K562 (cell line): ENCODE measurements at regions not wholly inside any gene's neighbourhood (a gene's known extent, or its start where the extent isn't known, plus 50 kb on each side); places are given as distances from the start of the nearest gene placed in this dataset.

Experiments used
- ATAC-seq: fragments of 200-7000 bp; cut with Tn5 transposase; 3 replicates; pipeline ENCODE4 v1.9.1; 2020; ENCODE audit warnings: moderate library complexity
- BruUV-seq: library from RNA; stranded (reverse); fragments of 400-500 nt; replicated peaks from 2 replicates; lab custom pipeline; 2021; lab: Mats Ljungman, UMichigan
- CTCF ChIA-PET: fragments of 300-600 bp; formaldehyde crosslinking; extraction: SDS; loops from one replicate; lab custom pipeline; 2021; ENCODE audit warnings: low intra/inter-chr PET ratio; lab: Yijun Ruan, JAX
- POLR2A ChIA-PET: fragments of 300-600, 350-650 bp; sonication (Branson Sonifier 250); formaldehyde crosslinking; extraction: SDS; loops from one replicate; lab custom pipeline; 2021; ENCODE audit warnings: antibody characterized with exemption, inconsistent platforms; lab: Yijun Ruan, JAX
- DNase-seq, 4 experiments: peaks; one replicate each; pipeline versions ENCODE4 v3.0.0 to v3.0.0-alpha.2; 2011 to 2018; ENCODE audit warnings: low spot score in 3 of 4, mixed read lengths in 3 of 4; ENCODE audit errors: extremely low read depth in 1 of 4
- FAIRE-seq: peaks from 2 replicates; lab custom pipeline; 2011; peaks lifted over from hg19 to GRCh38; lab: Jason Lieb, UNC
- H2AFZ ChIP-seq: 2 replicates; pipeline ENCODE4 v1.6.0; 2011; ENCODE audit warnings: low read depth, low read length, control low read depth, inconsistent platforms
- H3K27ac ChIP-seq: fragments of 200-600 bp; 3 replicates; pipeline ENCODE4 v1.8.0; 2011; ENCODE audit warnings: low read depth, mild to moderate bottlenecking, control low read depth, inconsistent platforms, low read length, moderate library complexity, mixed read lengths; ENCODE audit errors: extremely low read depth
- H3K27me3 ChIP-seq, 2 experiments: fragments of 300-600 bp in 1 of 2; 2 replicates in 1 of 2; 3 replicates in 1 of 2; pipeline versions ENCODE4 v1.6.0 to v1.8.0; 2011; ENCODE audit warnings: inconsistent platforms in 2 of 2, low read length in 2 of 2, mild to moderate bottlenecking in 1 of 2, mixed read lengths in 1 of 2, moderate library complexity in 1 of 2; ENCODE audit not compliant: control insufficient read depth in 2 of 2, insufficient read depth in 2 of 2
- H3K36me3 ChIP-seq: fragments of 300-600 bp; 3 replicates; pipeline ENCODE4 v1.8.0; 2011; ENCODE audit warnings: mild to moderate bottlenecking, low read length, inconsistent platforms; ENCODE audit not compliant: control insufficient read depth, insufficient read depth
- H3K4me1 ChIP-seq, 2 experiments: fragments of 200-600 bp in 1 of 2; replicated peaks in 1 of 2; 2 replicates in 1 of 2; 3 replicates in 1 of 2; pipeline versions ENCODE4 v1.5.1 to v1.8.0; 2011; ENCODE audit warnings: inconsistent platforms in 2 of 2, low read length in 2 of 2, mild to moderate bottlenecking in 1 of 2, mixed read lengths in 1 of 2, moderate library complexity in 1 of 2; ENCODE audit not compliant: control insufficient read depth in 2 of 2, insufficient read depth in 2 of 2
- H3K4me2 ChIP-seq: 2 replicates; pipeline ENCODE4 v1.6.1; 2011; ENCODE audit warnings: low read length, control low read depth, inconsistent platforms, mixed read lengths; ENCODE audit not compliant: insufficient read depth
- H3K4me3 ChIP-seq: fragments of 200-600 bp; sonication (generic), shearing (Covaris generic); 2 replicates; pipeline ENCODE4 v1.5.1; 2016; ENCODE audit warnings: control low read depth, inconsistent platforms
- H3K79me2 ChIP-seq: fragments of 200-600 bp; 3 replicates; pipeline ENCODE4 v1.8.0; 2011; ENCODE audit warnings: low read length, inconsistent platforms; ENCODE audit not compliant: control insufficient read depth, insufficient read depth
- H3K9ac ChIP-seq, 2 experiments: 2 replicates each; pipeline versions ENCODE4 v1.6.0 to v1.6.1; 2011; ENCODE audit warnings: low read depth in 2 of 2, low read length in 2 of 2, control low read depth in 1 of 2, inconsistent platforms in 1 of 2, mild to moderate bottlenecking in 1 of 2, mixed read lengths in 1 of 2; ENCODE audit not compliant: insufficient read depth in 1 of 2
- H3K9me1 ChIP-seq: one replicate; pipeline ENCODE4 v1.6.0; 2011; ENCODE audit warnings: inconsistent platforms, mild to moderate bottlenecking, low read length, moderate library complexity; ENCODE audit not compliant: control insufficient read depth, insufficient read depth
- H3K9me3 ChIP-seq: replicated peaks from 2 replicates; pipeline ENCODE4 v1.5.1; 2011; ENCODE audit warnings: low read depth, low read length, inconsistent platforms; ENCODE audit not compliant: control insufficient read depth, insufficient read depth
- H4K20me1 ChIP-seq: replicated peaks from 2 replicates; pipeline ENCODE4 v1.6.1; 2011; ENCODE audit warnings: low read length, inconsistent platforms, mixed read lengths; ENCODE audit not compliant: control insufficient read depth, insufficient read depth
- ARID2 ChIP-seq: fragments of 450-650 bp; IDR thresholded peaks from 2 replicates; pipeline ENCODE4 v1.6.1; 2017; ENCODE audit warnings: antibody characterized with exemption, mild to moderate bottlenecking
- CBFA2T3 ChIP-seq: fragments of 450-650 bp; IDR thresholded peaks from 2 replicates; pipeline ENCODE4 v1.6.1; 2017
- CCNT2 ChIP-seq: IDR thresholded peaks from 2 replicates; pipeline ENCODE4 v1.6.1; 2011; ENCODE audit warnings: borderline replicate concordance, low read depth, mild to moderate bottlenecking, moderate library complexity, mixed read lengths, low read length; ENCODE audit not compliant: insufficient read length; ENCODE audit errors: extremely low read depth
- OTX1 ChIP-seq: fragments of 450-650 bp; formaldehyde crosslinking; IDR thresholded peaks from 2 replicates; pipeline ENCODE4 v1.4.0; 2022; ENCODE audit warnings: mild to moderate bottlenecking
- PCBP2 ChIP-seq: fragments of 200-400 bp; formaldehyde crosslinking; IDR thresholded peaks from 2 replicates; pipeline ENCODE4 v1.6.1; 2018; ENCODE audit warnings: low read length, low read depth, mild to moderate bottlenecking, moderate library complexity; ENCODE audit not compliant: poor library complexity, severe bottlenecking
- PML ChIP-seq: IDR thresholded peaks from 2 replicates; pipeline ENCODE4 v1.6.1; 2012; ENCODE audit warnings: low read length, inconsistent platforms
- ZC3H4 ChIP-seq: sonication (generic); formaldehyde crosslinking; IDR thresholded peaks from 2 replicates; pipeline ENCODE4 v1.9.0; 2021; ENCODE audit warnings: missing genetic modification reagents, borderline replicate concordance
- ZNF586 ChIP-seq: fragments of 450-650 bp; formaldehyde crosslinking; conservative IDR thresholded peaks from 2 replicates; pipeline ENCODE4 v1.4.0; 2020; ENCODE audit warnings: mild to moderate bottlenecking, moderate library complexity
- WGBS: fragments of 100-300 bp; shearing (Covaris generic); methylation state at CpG from one replicate; pipeline ENCODE4 v1.1.6; 2016; ENCODE audit warnings: low coverage, mixed read lengths; ENCODE audit not compliant: insufficient coverage; ENCODE audit errors: missing lambda C conversion rate; 5-methylcytosine and 5-hydroxymethylcytosine counted together
- in situ Hi-C: fragments of 300-500 bp; cut with MboI; formaldehyde crosslinking; loops from 4 replicates; pipeline ENCODE4 v1.15.0; 2018; ENCODE audit warnings: inconsistent platforms, mixed read lengths
- intact Hi-C: fragments of 100-400 bp; cut with micrococcal nuclease; formaldehyde crosslinking; loops from 2 replicates; pipeline ENCODE4 v1.14.2; 2022
- TF ChIP-seq, protein P1 (sequence below): fragments of 450-650 bp; IDR thresholded peaks from one replicate; pipeline ENCODE4 v1.6.1; 2018; ENCODE audit warnings: mild to moderate bottlenecking, moderate library complexity; ENCODE audit not compliant: partially characterized antibody
- TF ChIP-seq, protein P2 (sequence below): fragments of 250-450 bp; sonication (Bioruptor Pico); IDR thresholded peaks from 2 replicates; pipeline ENCODE4 v1.5.0; 2021; ENCODE audit warnings: mild to moderate bottlenecking, moderate library complexity
- TF ChIP-seq, protein P3 (sequence below): sonication (generic); IDR thresholded peaks from 2 replicates; pipeline ENCODE4 v1.6.1; 2016
- TF ChIP-seq, protein P4 (sequence below), 2 experiments: fragments of 450-650 bp in 1 of 2; IDR thresholded peaks; 2 replicates each; pipeline ENCODE4 v1.6.1; 2011 to 2017; ENCODE audit warnings: low read depth in 2 of 2, antibody characterized with exemption in 1 of 2, borderline replicate concordance in 1 of 2, low read length in 1 of 2, mild to moderate bottlenecking in 1 of 2, mixed read lengths in 1 of 2; ENCODE audit not compliant: control insufficient read depth in 1 of 2

DNA sequence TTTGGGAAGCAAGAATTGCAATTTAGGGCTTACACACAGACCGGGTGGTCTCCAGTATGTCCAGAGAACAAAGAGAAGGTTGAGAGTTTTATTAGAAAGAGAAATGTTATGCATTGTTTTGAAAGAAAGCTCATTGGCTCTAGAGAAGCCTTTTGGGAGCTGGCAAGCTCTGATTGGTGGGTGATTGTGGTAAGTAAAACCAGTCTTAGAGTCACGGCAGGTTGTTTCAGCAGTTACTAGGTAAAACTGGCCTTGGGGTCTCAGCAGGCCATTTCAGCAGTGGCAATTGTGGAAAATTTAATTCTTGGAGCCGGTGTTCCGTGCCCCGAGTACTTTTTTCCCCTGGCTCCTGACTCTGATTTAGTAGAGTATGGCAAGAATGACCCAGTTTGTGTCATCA lies 78.1 kb downstream of the MRPL46 start (continued):
- TF ChIP-seq, protein P1, sequence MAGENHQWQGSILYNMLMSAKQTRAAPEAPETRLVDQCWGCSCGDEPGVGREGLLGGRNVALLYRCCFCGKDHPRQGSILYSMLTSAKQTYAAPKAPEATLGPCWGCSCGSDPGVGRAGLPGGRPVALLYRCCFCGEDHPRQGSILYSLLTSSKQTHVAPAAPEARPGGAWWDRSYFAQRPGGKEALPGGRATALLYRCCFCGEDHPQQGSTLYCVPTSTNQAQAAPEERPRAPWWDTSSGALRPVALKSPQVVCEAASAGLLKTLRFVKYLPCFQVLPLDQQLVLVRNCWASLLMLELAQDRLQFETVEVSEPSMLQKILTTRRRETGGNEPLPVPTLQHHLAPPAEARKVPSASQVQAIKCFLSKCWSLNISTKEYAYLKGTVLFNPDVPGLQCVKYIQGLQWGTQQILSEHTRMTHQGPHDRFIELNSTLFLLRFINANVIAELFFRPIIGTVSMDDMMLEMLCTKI = no peak

DNA sequence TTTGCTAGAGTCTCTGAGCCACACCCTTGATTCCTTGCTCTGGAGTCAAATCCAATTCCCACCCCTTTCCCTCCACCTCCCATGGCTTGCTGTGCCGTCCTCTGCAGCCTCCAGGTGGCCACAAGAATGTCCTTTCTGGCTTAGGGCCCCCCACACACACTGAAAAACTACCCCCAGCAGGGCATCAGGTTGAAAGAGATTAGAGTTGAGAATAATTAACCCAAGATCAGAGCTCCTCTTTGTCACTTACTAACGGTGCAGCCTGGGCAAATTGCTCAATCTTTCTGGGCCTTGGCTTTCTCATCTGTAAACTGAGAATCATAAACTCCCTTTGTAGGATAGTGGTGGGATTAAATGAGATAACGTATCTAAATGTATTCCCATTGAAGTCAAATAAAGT lies 78.5 kb downstream of the MRPL46 start:
- no peaks in the 10 kb centered on the region for H3K36me3 ChIP-seq
- CTCF ChIA-PET = no interaction called here
- H3K79me2 ChIP-seq = no peaks in the 10 kb centered on the region
- no peaks in the 10 kb centered on the region for H3K9me1 ChIP-seq
- intact Hi-C loops (no loop called here), in situ Hi-C loops (no loop called here)
- no peaks in the 10 kb centered on the region for H3K9me3 ChIP-seq
- H4K20me1 ChIP-seq = no peaks in the 10 kb centered on the region; the same call in 1 of the 2 replicates
- BruUV-seq = no TSS peak
- no peak overlapping the region for H2AFZ ChIP-seq
- H3K27ac ChIP-seq = no peak overlapping the region
- no peaks in the 10 kb centered on the region for H3K4me1 ChIP-seq
- 5% methylated on average over 2 of the region's 3 CpGs for WGBS
- H3K27me3 ChIP-seq = peaks cover 0 to 7% of the 10 kb centered on the region in 2 experiments; a peak in 1 of 5 replicates
- POLR2A ChIA-PET = no interaction called here
- no peak for FAIRE-seq
- DNase-seq = no peak
- no peak overlapping the region for H3K4me3 ChIP-seq
- ATAC-seq = no peak
- no peak overlapping the region for H3K4me2 ChIP-seq
- H3K9ac ChIP-seq = no peak overlapping the region
- TF ChIP-seq ZNF586 (CRISPR knock-in tag) (no peak), OTX1 (CRISPR knock-in tag) (no peak), CBFA2T3 (no peak), PCBP2 (no peak), PML (no peak), ARID2 (no peak), CCNT2 (no peak), ZC3H4 (CRISPR knock-in tag) (no peak)
- TF ChIP-seq, protein P2, sequence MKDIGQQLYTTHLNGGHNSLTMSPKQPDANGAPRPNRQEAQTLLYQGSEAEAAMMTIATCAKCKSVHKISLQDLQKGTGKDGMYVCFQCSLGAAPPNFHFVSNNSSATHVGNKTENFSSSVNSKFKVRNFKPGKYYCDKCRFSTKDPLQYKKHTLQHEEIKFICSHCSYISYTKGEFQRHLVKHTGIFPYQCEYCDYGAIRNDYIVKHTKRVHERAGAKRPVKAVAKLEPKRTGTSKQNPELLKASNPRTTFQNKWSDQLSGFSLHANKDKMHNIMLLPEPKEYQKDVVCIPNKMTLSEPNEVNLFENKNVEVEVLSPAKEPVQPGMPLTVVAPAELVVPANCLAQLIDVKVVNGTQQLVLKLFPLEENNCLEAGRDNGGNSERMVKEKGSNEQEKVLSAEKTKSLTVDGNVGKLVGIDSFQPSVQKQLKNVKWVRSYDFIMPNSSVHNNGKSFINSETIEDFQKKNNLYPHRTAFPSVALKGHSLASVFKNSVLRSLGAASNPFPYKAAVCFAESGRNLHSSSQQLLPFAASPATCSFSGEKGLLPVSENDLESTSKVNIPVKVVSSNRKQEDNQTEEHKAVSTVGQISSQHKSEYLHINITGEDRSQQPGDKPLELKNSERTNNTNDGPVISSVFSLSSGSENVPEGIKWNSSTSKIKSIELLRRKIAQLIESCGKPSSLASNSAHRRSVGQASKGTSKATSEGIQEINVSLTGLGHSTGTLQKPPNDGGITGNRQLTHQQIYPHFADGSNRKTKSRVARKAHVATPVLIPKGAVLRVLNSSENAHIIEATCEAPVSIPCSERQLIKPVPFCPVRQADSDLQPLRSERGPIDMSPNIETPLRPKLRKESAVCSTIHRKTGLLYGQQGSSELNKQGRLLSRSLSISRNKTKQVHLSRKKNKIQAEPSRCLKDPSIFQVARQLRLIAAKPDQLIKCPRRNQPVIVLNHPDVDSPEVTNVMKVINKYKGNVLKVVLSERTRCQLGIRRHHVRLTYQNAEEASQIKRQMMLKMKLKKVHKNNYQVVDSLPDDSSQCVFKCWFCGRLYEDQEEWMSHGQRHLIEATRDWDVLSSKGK = no peak
- TF ChIP-seq, protein P3, sequence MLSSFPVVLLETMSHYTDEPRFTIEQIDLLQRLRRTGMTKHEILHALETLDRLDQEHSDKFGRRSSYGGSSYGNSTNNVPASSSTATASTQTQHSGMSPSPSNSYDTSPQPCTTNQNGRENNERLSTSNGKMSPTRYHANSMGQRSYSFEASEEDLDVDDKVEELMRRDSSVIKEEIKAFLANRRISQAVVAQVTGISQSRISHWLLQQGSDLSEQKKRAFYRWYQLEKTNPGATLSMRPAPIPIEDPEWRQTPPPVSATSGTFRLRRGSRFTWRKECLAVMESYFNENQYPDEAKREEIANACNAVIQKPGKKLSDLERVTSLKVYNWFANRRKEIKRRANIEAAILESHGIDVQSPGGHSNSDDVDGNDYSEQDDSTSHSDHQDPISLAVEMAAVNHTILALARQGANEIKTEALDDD = no peak
- TF ChIP-seq, protein P4, sequence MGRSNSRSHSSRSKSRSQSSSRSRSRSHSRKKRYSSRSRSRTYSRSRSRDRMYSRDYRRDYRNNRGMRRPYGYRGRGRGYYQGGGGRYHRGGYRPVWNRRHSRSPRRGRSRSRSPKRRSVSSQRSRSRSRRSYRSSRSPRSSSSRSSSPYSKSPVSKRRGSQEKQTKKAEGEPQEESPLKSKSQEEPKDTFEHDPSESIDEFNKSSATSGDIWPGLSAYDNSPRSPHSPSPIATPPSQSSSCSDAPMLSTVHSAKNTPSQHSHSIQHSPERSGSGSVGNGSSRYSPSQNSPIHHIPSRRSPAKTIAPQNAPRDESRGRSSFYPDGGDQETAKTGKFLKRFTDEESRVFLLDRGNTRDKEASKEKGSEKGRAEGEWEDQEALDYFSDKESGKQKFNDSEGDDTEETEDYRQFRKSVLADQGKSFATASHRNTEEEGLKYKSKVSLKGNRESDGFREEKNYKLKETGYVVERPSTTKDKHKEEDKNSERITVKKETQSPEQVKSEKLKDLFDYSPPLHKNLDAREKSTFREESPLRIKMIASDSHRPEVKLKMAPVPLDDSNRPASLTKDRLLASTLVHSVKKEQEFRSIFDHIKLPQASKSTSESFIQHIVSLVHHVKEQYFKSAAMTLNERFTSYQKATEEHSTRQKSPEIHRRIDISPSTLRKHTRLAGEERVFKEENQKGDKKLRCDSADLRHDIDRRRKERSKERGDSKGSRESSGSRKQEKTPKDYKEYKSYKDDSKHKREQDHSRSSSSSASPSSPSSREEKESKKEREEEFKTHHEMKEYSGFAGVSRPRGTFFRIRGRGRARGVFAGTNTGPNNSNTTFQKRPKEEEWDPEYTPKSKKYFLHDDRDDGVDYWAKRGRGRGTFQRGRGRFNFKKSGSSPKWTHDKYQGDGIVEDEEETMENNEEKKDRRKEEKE (IDR thresholded peaks at IDR 0.05; ENCODE audit: borderline replicate concordance in 1 of 2, control insufficient read depth in 1 of 2, low read depth in 2 of 2, low read length in 1 of 2) = no peak
